GM23248 (cell line): ENCODE measurements at regions not wholly inside any gene's neighbourhood (a gene's known extent, or its start where the extent isn't known, plus 50 kb on each side); places are given as distances from the start of the nearest gene placed in this dataset.
"Not testable (repeated sequence)": the region's sequence is repeated elsewhere in the genome, so short reads cannot be mapped to it uniquely, and the experiment has no call there.

ENCODE experiments used
- DNase-seq: peaks from one replicate; pipeline ENCODE4 v3.0.0-alpha.2; 2015
- H2AFZ ChIP-seq: fragments of 200-600 bp; sonication (generic); 2 replicates; pipeline ENCODE4 v1.6.1; 2016; ENCODE audit warnings: antibody characterized with exemption
- H3F3A ChIP-seq: fragments of 200-600 bp; sonication (generic); 2 replicates; pipeline ENCODE4 v1.6.1; 2016; ENCODE audit warnings: mild to moderate bottlenecking, antibody characterized with exemption, mixed run types; ENCODE audit not compliant: insufficient read depth
- H3K27ac ChIP-seq: fragments of 200-600 bp; sonication (generic); 2 replicates; pipeline ENCODE4 v1.5.1; 2016; ENCODE audit warnings: mild to moderate bottlenecking
- H3K27me3 ChIP-seq: fragments of 200-600 bp; sonication (generic); replicated peaks from 2 replicates; pipeline ENCODE4 v1.6.1; 2016; ENCODE audit warnings: mild to moderate bottlenecking; ENCODE audit not compliant: insufficient read depth
- H3K36me3 ChIP-seq: fragments of 200-600 bp; sonication (generic); 2 replicates; pipeline ENCODE4 v1.6.1; 2016; ENCODE audit warnings: low read depth, mild to moderate bottlenecking
- H3K4me1 ChIP-seq: fragments of 200-600 bp; sonication (generic); 2 replicates; pipeline ENCODE4 v1.6.1; 2016; ENCODE audit warnings: mild to moderate bottlenecking; ENCODE audit not compliant: insufficient read depth
- H3K4me2 ChIP-seq: fragments of 200-600 bp; sonication (generic); one replicate; pipeline ENCODE4 v1.6.1; 2016; ENCODE audit warnings: mild to moderate bottlenecking; ENCODE audit not compliant: unreplicated experiment
- H3K4me3 ChIP-seq: fragments of 200-600 bp; sonication (generic); 2 replicates; pipeline ENCODE4 v1.5.1; 2016; ENCODE audit warnings: mild to moderate bottlenecking
- H3K79me2 ChIP-seq: fragments of 200-600 bp; sonication (generic); 2 replicates; pipeline ENCODE4 v1.6.1; 2016; ENCODE audit warnings: mild to moderate bottlenecking; ENCODE audit not compliant: insufficient read depth
- H3K9ac ChIP-seq: fragments of 200-600 bp; sonication (generic); 2 replicates; pipeline ENCODE4 v1.6.1; 2016; ENCODE audit warnings: mild to moderate bottlenecking
- H3K9me2 ChIP-seq: fragments of 200-600 bp; sonication (generic); 2 replicates; pipeline ENCODE4 v1.6.1; 2016; ENCODE audit warnings: mixed run types, mild to moderate bottlenecking, moderate library complexity; ENCODE audit not compliant: insufficient read depth
- H3K9me3 ChIP-seq: fragments of 200-600 bp; sonication (generic); one replicate; pipeline ENCODE4 v1.6.1; 2017; ENCODE audit warnings: low read depth
- H4K20me1 ChIP-seq: fragments of 200-600 bp; sonication (generic); 2 replicates; pipeline ENCODE4 v1.6.0; 2016; ENCODE audit not compliant: insufficient read depth
- EZH2 ChIP-seq: fragments of 200-600 bp; sonication (generic); IDR thresholded peaks from 2 replicates; pipeline ENCODE4 v1.6.1; 2018; ENCODE audit warnings: antibody characterized with exemption, mild to moderate bottlenecking; ENCODE audit not compliant: insufficient read depth, poor library complexity, severe bottlenecking
- EZH2phosphoT487 ChIP-seq: fragments of 200-600 bp; sonication (generic); IDR thresholded peaks from 2 replicates; pipeline ENCODE4 v1.6.1; 2018; ENCODE audit warnings: antibody characterized with exemption, moderate library complexity, mild to moderate bottlenecking, low read depth; ENCODE audit not compliant: insufficient read depth
- WGBS, 2 experiments: methylation state at CpG; one replicate each; pipeline ENCODE4 v1.1.6; 2015 to 2017; ENCODE audit warnings: low lambda C conversion rate in 2 of 2, low coverage in 1 of 2; ENCODE audit errors: missing lambda C conversion rate in 2 of 2; 5-methylcytosine and 5-hydroxymethylcytosine counted together
- in situ Hi-C: fragments of 300-500 bp; cut with MboI; formaldehyde crosslinking; loops from 2 replicates; pipeline ENCODE4 v1.15.0; 2020

- peak overlapping the region; percentile 80 for H3K4me2 ChIP-seq
- H4K20me1 ChIP-seq = no peaks in the 10 kb centered on the region
- 0 to 3% methylated on average over 1 of the region's 1 CpG for WGBS, 2 experiments
- H3K9me3 ChIP-seq = no peaks in the 10 kb centered on the region
- H3K27ac ChIP-seq = peak overlapping the region; percentile 80
- in situ Hi-C loops = no loop called here
- TF ChIP-seq EZH2 = no peak
- TF ChIP-seq EZH2phosphoT487 = no peak
- H3K4me3 ChIP-seq = peak overlapping the region; percentile 47
- H3K36me3 ChIP-seq = no peaks in the 10 kb centered on the region
- no peaks in the 10 kb centered on the region for H3K27me3 ChIP-seq
- 0 out of 2 replicates have a peak overlapping the region, but pooled peaks have one; percentile 3 for H2AFZ ChIP-seq
- H3F3A ChIP-seq = peaks cover 37% of the 10 kb centered on the region
- peaks cover 50% of the 10 kb centered on the region for H3K4me1 ChIP-seq
- DNase-seq = peak; percentile 82
- peak overlapping the region; percentile 37; the same call in 1 of the 2 replicates for H3K9ac ChIP-seq
- H3K79me2 ChIP-seq = no peaks in the 10 kb centered on the region
- H3K9me2 ChIP-seq = no peaks in the 10 kb centered on the region
Measured at GRCh38 chr16:65312071-65312470, 190.2 kb upstream of the CDH11 start.

DNA sequence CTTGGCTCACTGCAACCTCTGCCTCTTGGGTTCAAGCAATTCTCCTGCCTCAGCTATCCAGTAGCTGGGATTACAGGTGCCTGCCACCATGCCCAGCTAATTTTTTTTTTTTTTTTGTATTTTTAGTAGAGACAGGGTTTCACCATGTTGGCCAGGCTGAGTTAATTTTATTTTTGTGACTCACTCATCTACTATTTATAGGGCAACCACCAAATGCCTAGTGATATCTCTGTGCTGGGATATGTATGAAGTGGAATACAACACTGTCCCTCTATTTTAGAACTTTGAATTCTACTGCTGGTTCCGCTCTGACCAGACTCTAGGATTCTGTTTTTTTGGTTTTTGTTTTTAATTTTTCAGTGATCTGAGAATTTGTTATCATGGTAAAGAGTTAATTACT is 188.6 kb upstream of the CDH11 start:
- H3K9ac ChIP-seq, H3K36me3 ChIP-seq, H4K20me1 ChIP-seq, in situ Hi-C loops, H3K27ac ChIP-seq, H3K27me3 ChIP-seq, H3K9me2 ChIP-seq, H3K4me3 ChIP-seq, H3K9me3 ChIP-seq, H2AFZ ChIP-seq, H3K79me2 ChIP-seq: not testable (repeated sequence)
- whole genome bisulfite sequencing, 2 experiments = 95% methylated on average over 1 of the region's 1 CpG
- peak; percentile 70 for DNase-seq
- peak overlapping the region; percentile 19 for H3K4me2 ChIP-seq
- peaks cover 46% of the 10 kb centered on the region for H3F3A ChIP-seq
- peaks cover 56% of the 10 kb centered on the region for H3K4me1 ChIP-seq

DNA sequence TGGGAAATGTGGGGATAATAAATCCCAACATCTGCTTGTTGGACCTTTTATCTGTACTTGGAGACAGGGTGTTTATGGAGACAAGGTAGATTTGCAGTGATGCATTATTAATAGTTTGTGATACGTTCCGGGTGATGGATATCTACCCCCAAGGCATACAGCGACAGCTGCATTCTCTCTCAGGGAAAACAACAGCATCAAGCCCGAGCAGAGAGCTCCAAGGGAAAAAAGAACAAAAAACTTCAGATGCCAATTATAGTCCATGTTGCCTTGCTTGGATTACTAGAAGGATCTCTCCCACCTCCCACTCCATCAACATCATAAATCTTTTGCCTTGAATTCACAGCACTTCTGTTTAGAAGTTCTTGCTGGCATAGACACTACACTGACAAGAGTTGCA is 187.5 kb upstream of the CDH11 start:
- in situ Hi-C loops = no loop called here
- 90 to 98% methylated on average over 4 of the region's 4 CpGs for WGBS, 2 experiments
- H3K27ac ChIP-seq = no peak overlapping the region
- H3K9me3 ChIP-seq = no peaks in the 10 kb centered on the region
- H3K27me3 ChIP-seq = no peaks in the 10 kb centered on the region
- no peak for DNase-seq
- H3K36me3 ChIP-seq = no peaks in the 10 kb centered on the region
- H3K4me2 ChIP-seq = no peak overlapping the region
- no peak overlapping the region for H2AFZ ChIP-seq
- no peak overlapping the region for H3K9ac ChIP-seq
- no peak for TF ChIP-seq EZH2
- TF ChIP-seq EZH2phosphoT487 = no peak
- no peaks in the 10 kb centered on the region for H4K20me1 ChIP-seq
- H3K79me2 ChIP-seq = no peaks in the 10 kb centered on the region
- peaks cover 49% of the 10 kb centered on the region for H3K4me1 ChIP-seq
- no peaks in the 10 kb centered on the region for H3K9me2 ChIP-seq
- H3F3A ChIP-seq = peaks cover 36% of the 10 kb centered on the region
- no peak overlapping the region for H3K4me3 ChIP-seq

- H3K9ac ChIP-seq = no peak overlapping the region
- H3K9me3 ChIP-seq = no peaks in the 10 kb centered on the region
- no peaks in the 10 kb centered on the region for H3K36me3 ChIP-seq
- H3K4me1 ChIP-seq = peaks cover 41% of the 10 kb centered on the region
- no peaks in the 10 kb centered on the region for H3K79me2 ChIP-seq
- H3K4me3 ChIP-seq = no peak overlapping the region
- no peaks in the 10 kb centered on the region for H3K27me3 ChIP-seq
- H3K27ac ChIP-seq = no peak overlapping the region
- H4K20me1 ChIP-seq = no peaks in the 10 kb centered on the region
- no peak for DNase-seq
- 93 to 97% methylated on average over 2 of the region's 2 CpGs for WGBS, 2 experiments
- in situ Hi-C loops = no loop called here
- no peak overlapping the region for H2AFZ ChIP-seq
- H3K9me2 ChIP-seq = no peaks in the 10 kb centered on the region
- peaks cover 28% of the 10 kb centered on the region for H3F3A ChIP-seq
- TF ChIP-seq EZH2phosphoT487 (no peak), EZH2 (no peak)
- no peak overlapping the region for H3K4me2 ChIP-seq
Measured at GRCh38 chr16:65308506-65308905, 186.6 kb upstream of the CDH11 start.

- Histone ChIP-seq H3K79me2 (no peaks in the 10 kb centered on the region), H3K9me2 (no peaks in the 10 kb centered on the region), H3K36me3 (no peaks in the 10 kb centered on the region), H3K4me3 (no peak overlapping the region), H3K4me2 (no peak overlapping the region), H4K20me1 (no peaks in the 10 kb centered on the region), H3K27me3 (no peaks in the 10 kb centered on the region), H3K9me3 (no peaks in the 10 kb centered on the region), H3K27ac (no peak overlapping the region), H2AFZ (no peak overlapping the region), H3K4me1 (peaks cover 30% of the 10 kb centered on the region), H3F3A (peaks cover 16% of the 10 kb centered on the region), H3K9ac (no peak overlapping the region)
- in situ Hi-C loops = no loop called here
- no peak for TF ChIP-seq EZH2phosphoT487
- TF ChIP-seq EZH2 = no peak
- WGBS, 2 experiments = 88 to 94% methylated on average over 5 of the region's 5 CpGs
- no peak for DNase-seq
Measured at GRCh38 chr16:65307286-65307685, 185.4 kb upstream of the CDH11 start.
